GM18873 (cell line): ENCODE measurements at regions not wholly inside any gene's neighbourhood (a gene's known extent, or its start where the extent isn't known, plus 50 kb on each side); places are given as distances from the start of the nearest gene placed in this dataset.
"Not testable (repeated sequence)": the region's sequence is repeated elsewhere in the genome, so short reads cannot be mapped to it uniquely, and the experiment has no call there.

Source experiments
- ATAC-seq: cut with Tn5 transposase; IDR thresholded peaks from one replicate; pipeline ENCODE4 v1.9.1; 2021; ENCODE audit warnings: mild to moderate bottlenecking, moderate library complexity, moderate number of reproducible peaks; ENCODE audit not compliant: unreplicated experiment, low FRiP score

- no peak for ATAC-seq
Measured at GRCh38 chr6:4434655-4435054, 299.3 kb upstream of the ECI2 start.

- no peak for ATAC-seq
Measured at GRCh38 chr6:4433199-4433598, 297.8 kb upstream of the ECI2 start.

DNA sequence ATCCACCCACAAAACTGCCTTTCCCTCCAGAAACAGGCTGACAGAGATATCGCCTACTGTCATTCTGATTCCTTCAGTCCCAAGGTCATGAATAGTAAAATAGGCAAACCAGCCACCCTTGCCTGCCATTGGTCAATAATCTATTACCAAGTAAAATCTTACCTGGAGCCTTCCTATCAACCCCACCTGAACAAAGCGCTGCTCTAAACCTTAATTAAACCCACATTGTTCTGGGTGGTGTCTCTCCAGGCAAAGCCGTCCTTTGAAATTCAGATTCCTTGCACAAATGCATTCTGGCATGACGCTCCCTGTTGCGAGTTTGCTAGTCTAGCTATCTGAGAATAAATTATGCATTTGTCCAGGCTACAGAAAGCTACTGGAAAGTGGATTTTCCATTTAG, 291.6 kb upstream of the ECI2 start:
- ATAC-seq, result no peak

DNA sequence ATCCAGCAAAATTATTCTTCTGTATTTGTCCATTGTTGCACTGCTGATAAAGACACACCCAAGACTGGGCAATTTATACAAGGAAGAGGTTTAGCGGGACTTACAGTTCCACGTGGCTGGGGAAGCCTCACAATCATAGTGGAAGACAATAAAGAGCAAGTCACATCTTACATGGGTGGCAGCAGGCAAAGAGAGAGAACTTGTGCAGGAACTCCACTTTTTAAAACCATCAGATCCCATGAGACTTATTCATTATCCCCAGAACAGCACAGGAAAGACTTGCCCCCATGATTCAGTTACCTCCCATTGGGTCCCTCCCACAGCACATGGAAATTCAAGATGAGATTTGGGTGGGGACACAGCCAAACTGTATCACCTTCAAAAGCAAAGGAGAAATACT, 286.5 kb upstream of the ECI2 start:
- no peak for ATAC-seq

DNA sequence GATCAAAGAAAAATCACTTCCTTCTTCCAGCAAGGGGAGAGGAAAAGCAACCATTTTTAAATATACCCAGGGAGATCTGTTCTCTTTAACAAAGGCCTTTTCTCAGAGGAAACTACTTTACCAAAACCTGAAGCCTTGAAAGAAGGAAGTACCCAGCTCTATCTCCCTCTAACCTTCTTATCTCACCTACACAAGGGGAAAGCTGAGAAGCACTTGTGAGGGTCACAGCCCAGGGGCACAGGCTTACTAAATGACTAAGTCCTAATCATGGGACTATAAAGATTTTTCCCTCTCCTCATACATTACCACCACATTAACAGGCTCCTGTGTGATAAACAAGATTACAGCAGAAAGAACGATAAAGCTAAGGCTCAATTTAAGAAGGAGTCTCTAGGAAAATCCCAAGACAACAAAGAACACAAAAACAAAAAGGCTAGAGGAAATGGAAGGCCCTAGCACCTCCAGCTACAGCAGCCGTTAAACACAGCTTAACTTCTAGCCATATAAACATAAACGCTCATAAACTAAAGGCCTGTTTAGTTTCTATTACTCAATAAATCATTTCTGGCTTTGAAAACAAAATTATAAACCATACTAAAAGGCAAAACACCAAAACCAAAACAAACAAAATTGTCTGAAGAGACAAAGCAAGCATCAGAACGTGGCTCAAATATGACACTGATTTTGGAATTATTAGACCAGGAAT, 284.9 kb upstream of the ECI2 start:
- ATAC-seq, result no peak

DNA sequence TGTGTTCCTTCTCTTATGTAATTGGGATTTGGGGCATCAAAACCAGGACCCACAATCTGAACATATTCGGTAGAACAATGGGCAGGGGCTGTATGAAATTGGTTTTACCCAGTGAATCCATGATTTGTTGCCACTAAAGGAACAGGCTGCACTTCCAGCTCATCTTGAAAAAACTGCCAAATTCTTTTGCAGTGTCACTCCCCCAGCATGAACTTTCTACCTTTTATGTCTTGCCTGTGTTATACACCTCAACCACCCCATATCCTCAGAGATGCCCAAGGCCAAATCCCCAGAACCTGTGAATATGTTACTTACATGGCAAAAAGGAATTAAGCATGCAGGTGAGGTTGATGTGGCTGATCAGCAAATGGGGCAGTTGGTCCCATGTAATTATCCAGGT, 280.2 kb upstream of the ECI2 start:
- ATAC-seq, result no peak

- not testable (repeated sequence) for ATAC-seq
Measured at GRCh38 chr6:4414078-4414477, 278.7 kb upstream of the ECI2 start.

GRCh38 chr6:4413073-4413472, 277.7 kb upstream of the ECI2 start:
- ATAC-seq, result no peak

- ATAC-seq, result no peak
Measured at GRCh38 chr6:4412488-4412887, 277.1 kb upstream of the ECI2 start.

- no peak for ATAC-seq
Measured at GRCh38 chr6:4412077-4412476, 276.7 kb upstream of the ECI2 start.

DNA sequence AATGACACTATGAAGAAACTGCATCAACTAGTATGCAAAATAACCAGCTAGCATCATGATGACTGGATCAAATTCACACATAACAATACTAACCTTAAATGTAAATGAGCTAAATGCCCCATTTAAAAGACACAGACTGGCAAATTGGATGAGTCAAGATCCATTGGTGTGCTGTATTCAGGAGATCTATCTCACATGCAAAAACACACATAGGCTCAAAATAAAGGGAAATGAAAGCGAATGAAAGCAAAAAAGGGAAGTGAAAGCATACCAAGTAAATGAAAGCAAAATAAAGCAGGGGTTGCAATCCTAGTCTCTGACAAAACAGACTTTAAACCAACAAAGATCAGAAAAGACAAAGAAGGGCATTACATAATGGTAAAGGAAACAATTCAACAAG, 272.3 kb upstream of the ECI2 start:
- peak; percentile 71 for ATAC-seq

GRCh38 chr6:4405621-4406212, 270.3 kb upstream of the ECI2 start:
- ATAC-seq, result no peak

GRCh38 chr6:4404415-4404814, 269.0 kb upstream of the ECI2 start:
- ATAC-seq, result no peak

GRCh38 chr6:4403828-4404227, 268.5 kb upstream of the ECI2 start:
- ATAC-seq, result no peak

DNA sequence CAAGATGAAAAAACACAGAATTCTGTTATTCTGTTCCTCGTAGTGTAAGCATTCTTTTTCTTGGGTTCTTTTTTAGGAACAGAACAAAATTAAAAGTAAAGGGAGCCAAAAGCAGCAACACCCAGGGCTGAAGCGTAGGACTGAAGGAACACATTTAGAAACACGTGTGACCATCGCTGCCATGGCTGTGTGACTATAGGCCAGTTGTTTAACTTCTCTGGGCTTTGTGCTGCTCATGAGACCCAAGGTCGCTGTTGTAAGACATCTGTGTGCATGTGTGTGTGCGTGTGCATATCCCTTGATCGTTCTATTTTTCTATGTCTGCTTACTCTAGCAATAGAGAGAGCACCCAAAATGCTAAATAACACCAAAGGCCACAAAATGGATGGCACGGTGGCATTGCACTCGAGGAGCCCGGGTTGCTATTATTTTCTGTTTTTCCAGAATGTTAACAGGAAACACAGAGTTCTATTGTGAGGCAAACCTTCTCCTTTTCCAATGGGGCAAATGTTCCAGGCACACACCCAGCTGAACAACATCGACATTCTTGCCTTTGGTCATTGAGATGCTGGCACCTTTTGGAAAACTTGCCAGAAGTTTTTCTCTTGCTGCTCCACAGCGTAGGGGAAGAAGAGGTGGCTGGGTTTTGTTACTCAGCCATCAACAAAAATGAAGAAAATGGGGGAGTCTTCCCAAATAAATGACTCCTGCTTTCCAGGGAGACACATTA, 267.8 kb upstream of the ECI2 start:
- ATAC-seq, result no peak

DNA sequence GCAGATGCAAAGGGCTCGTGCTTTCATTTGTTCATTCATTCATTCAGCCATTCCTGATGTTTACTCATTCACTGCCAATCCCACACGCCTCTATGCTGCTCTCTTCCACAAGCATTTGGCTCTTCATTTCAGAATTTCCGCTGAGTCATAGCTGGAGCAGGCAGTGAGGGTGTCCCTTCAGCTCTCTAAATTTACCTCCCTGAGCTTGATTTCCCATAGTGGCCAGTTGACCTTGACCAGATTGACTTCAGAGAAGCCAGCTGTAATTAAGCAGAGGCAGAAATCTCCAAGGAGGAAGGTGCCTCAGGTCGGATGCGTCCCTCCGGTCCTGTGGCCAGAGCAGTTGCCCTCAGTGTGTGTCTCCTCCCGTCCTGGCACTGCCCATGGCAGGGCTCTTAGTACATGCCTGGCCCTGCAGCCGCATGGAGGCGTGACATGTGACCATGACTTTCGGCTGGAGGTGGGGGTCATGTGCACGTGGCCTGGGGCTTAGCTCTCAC, 267.2 kb upstream of the ECI2 start:
- ATAC-seq, result no peak

DNA sequence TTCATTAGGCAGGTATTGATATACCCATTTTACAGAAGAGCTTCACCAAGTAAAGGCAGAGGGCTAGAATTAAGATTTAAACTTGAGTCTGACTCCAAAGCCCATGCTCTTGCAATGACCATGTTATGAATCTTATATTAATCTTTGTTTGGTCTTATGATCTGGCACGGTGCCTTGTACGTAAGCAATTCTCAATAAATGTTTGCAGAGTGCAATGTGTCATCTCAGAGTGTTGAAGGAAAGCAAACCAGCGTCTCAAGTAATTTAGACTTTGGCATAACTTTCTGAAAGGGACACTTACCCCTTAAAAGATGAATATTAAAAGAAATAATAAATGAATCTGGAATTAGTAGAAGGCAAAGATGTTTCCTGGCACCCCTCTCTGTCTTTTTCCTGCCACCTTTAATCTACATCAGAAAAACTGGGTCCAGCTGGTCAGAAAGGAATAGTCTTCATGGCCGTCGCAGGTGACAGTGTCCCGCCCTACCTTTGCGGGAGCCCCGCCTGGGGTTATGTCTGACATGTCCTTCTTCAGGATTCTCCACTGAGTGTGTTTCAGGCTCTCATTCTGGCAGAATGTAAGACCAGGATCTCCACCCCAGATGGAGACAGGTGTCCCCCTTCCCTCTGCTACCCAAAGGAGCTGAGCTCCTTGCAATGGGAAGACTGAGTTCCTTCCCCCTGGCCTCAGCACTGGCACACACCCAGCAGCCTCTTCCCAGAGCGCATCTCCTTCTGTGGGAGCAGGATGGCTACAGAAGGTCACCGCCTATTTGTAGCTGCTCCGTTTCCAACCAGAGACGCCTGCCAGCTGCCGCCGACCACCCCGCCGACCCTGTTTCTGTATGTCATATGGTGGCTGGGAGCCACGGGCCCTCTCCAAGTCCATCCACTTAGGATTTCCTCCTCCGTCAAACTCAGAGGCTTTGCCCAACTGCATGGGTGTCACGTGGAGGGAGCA, 266.3 kb upstream of the ECI2 start:
- no peak for ATAC-seq

- ATAC-seq, result no peak
Measured at GRCh38 chr6:4399656-4400055, 264.3 kb upstream of the ECI2 start.

DNA sequence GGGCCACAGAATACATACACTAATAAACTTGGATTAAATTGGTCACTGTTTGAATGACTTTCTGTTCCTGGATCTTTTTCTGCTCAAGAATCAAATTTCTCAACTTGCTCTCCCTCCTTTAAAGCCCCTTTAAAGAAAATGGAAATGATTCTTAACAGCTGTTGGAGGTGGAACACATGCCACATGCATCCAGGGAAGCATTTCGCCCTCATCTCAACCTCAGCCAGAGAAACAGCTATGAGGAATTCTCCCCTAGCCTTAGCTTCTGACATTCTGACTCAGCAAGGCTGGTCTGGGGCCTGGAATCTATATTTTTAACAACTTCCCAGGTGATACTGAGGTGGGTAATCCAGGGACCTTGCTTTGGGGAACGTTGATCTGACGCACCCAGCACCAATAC, 263.4 kb upstream of the ECI2 start:
- no peak for ATAC-seq

DNA sequence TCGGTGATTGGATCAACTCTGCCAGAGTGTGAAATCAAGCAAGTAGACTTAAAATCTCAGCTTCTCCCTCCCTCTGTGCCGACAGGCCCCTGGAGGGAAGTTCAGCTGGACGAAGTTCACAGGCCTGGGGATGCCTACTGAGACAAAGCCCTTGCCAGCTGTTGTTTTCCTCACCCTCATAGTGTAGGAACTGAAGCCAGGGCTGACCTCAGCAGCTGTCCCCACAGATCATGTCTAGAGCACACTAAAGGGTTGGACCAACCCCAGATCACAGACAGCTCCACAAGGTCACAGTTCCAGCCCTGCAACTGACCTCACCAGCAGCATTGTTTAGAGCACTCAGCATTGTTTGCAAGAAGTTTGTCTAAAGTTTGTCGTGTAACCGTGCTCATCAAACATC, 261.9 kb upstream of the ECI2 start:
- no peak for ATAC-seq

GRCh38 chr6:4396044-4396443, 260.7 kb upstream of the ECI2 start:
- ATAC-seq, result no peak
